SJCRH30 (cell line): ENCODE measurements at regions not wholly inside any gene's neighbourhood (a gene's known extent, or its start where the extent isn't known, plus 50 kb on each side); places are given as distances from the start of the nearest gene placed in this dataset.

Experiments used
- DNase-seq, 2 experiments: peaks; one replicate each; pipeline ENCODE4 v3.0.0-alpha.2; 2015 to 2020
- H3K27ac ChIP-seq: fragments of 250-450 bp; sonication (Bioruptor Pico); 2 replicates; pipeline ENCODE4 v1.5.1; 2020; ENCODE audit warnings: mild to moderate bottlenecking, moderate library complexity
- H3K27me3 ChIP-seq: fragments of 250-450 bp; sonication (Bioruptor Pico); 2 replicates; pipeline ENCODE4 v1.5.1; 2020; ENCODE audit warnings: mild to moderate bottlenecking, moderate library complexity
- H3K36me3 ChIP-seq: fragments of 250-450 bp; sonication (Bioruptor Pico); 2 replicates; pipeline ENCODE4 v1.5.1; 2020; ENCODE audit warnings: mild to moderate bottlenecking, moderate library complexity
- H3K4me1 ChIP-seq: fragments of 250-450 bp; sonication (Bioruptor Pico); 2 replicates; pipeline ENCODE4 v1.5.1; 2020; ENCODE audit warnings: mild to moderate bottlenecking, moderate library complexity
- H3K4me3 ChIP-seq: fragments of 250-450 bp; sonication (Bioruptor Pico); 2 replicates; pipeline ENCODE4 v1.5.1; 2020; ENCODE audit warnings: mild to moderate bottlenecking, moderate library complexity
- H3K9me3 ChIP-seq: fragments of 250-450 bp; sonication (Bioruptor Pico); replicated peaks from 2 replicates; pipeline ENCODE4 v1.5.1; 2020; ENCODE audit warnings: mild to moderate bottlenecking, moderate library complexity

- Histone ChIP-seq H3K9me3 (no peaks in the 10 kb centered on the region), H3K36me3 (no peaks in the 10 kb centered on the region), H3K27ac (no peak overlapping the region), H3K4me1 (peaks cover 11% of the 10 kb centered on the region; the same call in 1 of the 2 replicates), H3K27me3 (no peaks in the 10 kb centered on the region), H3K4me3 (no peak overlapping the region)
- DNase-seq: no peak
Measured at GRCh38 chr16:86898386-86898785, 320.0 kb downstream of the FOXL1 start.

DNA sequence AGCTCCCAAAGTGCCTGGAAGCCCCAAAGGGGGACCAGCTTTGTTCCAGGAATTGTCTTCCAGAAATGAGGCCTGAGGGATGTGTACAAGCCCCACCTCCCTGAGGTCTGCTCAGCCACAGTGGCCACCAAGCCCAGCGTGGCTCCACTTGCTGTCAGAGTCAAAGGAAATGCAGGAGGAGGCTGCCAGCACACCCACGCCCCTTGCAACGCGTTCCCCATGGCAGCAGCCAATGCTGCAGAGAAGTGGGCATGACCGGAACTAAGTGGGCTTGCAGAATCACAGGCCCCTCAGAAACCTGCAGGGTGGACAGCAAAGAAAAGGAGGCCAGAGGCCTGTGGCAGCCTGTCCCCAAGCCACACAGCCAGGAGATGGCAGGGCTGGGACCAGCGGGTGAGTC is 320.8 kb downstream of the FOXL1 start:
- no peak for DNase-seq

GRCh38 chr16:86899757-86900156 is 321.4 kb downstream of the FOXL1 start:
- Histone ChIP-seq H3K36me3 (no peaks in the 10 kb centered on the region), H3K27ac (no peak overlapping the region), H3K4me1 (peaks cover 11% of the 10 kb centered on the region; the same call in 1 of the 2 replicates), H3K27me3 (no peaks in the 10 kb centered on the region), H3K4me3 (no peak overlapping the region), H3K9me3 (no peaks in the 10 kb centered on the region)
- no peak for DNase-seq

More for the DNA sequence above, 320.8 kb downstream of the FOXL1 start:
- Histone ChIP-seq H3K36me3 (no peaks in the 10 kb centered on the region), H3K27me3 (no peaks in the 10 kb centered on the region), H3K9me3 (no peaks in the 10 kb centered on the region), H3K27ac (no peak overlapping the region), H3K4me1 (peaks cover 11% of the 10 kb centered on the region; the same call in 1 of the 2 replicates), H3K4me3 (no peak overlapping the region)

DNA sequence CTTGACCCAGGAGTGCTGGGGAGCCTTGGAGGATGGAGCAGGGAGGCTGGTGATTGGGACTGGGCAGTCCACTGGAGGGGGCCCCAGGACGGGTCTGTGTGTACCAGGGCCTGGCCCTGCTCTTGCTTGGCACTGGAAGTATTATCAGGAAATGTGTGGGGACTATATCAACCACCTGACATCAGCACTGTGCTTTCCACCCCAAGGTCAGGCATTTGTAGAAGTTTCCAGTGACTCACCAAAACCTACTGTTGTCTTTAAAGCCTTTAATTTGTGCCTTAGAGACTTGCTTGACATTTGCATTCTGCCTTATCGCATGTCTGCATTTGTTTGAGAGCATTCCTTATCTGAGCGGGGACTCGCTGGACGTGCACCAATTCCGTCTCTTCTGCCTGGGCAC is 323.1 kb downstream of the FOXL1 start:
- Histone ChIP-seq H3K4me1 (no peaks in the 10 kb centered on the region), H3K9me3 (no peaks in the 10 kb centered on the region), H3K27ac (no peak overlapping the region), H3K27me3 (no peaks in the 10 kb centered on the region), H3K4me3 (no peak overlapping the region), H3K36me3 (no peaks in the 10 kb centered on the region)
- no peak for DNase-seq

DNA sequence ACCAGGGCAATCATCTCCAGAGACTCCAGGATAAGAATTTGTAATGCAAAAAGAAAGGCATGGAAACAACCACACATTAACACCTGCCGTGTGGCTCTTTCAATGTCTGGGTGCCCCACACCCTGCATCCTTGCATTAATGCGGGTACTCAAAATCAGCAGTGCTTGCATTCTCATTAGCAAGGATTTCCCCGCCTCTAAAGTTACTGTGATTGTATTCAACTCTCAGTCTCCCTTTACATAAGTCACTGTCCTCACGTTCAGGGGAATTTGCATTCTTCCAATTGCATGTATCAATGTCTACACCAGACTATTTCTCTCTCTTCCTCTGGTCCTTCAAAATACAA is 324.3 kb downstream of the FOXL1 start:
- Histone ChIP-seq H3K36me3 (no peaks in the 10 kb centered on the region), H3K4me1 (no peaks in the 10 kb centered on the region), H3K27me3 (no peaks in the 10 kb centered on the region), H3K9me3 (no peaks in the 10 kb centered on the region), H3K4me3 (no peak overlapping the region), H3K27ac (no peak overlapping the region)
- no peak for DNase-seq

- Histone ChIP-seq H3K27me3 (no peaks in the 10 kb centered on the region), H3K36me3 (no peaks in the 10 kb centered on the region), H3K9me3 (no peaks in the 10 kb centered on the region), H3K4me3 (no peak overlapping the region), H3K4me1 (no peaks in the 10 kb centered on the region), H3K27ac (no peak overlapping the region)
- DNase-seq: no peak
Measured at GRCh38 chr16:86903068-86903467, 324.7 kb downstream of the FOXL1 start.

- Histone ChIP-seq H3K36me3 (no peaks in the 10 kb centered on the region), H3K4me3 (no peak overlapping the region), H3K27me3 (no peaks in the 10 kb centered on the region), H3K4me1 (no peaks in the 10 kb centered on the region), H3K27ac (no peak overlapping the region), H3K9me3 (no peaks in the 10 kb centered on the region)
- no peak for DNase-seq
Measured at GRCh38 chr16:86905302-86905701, 327.0 kb downstream of the FOXL1 start.

DNA sequence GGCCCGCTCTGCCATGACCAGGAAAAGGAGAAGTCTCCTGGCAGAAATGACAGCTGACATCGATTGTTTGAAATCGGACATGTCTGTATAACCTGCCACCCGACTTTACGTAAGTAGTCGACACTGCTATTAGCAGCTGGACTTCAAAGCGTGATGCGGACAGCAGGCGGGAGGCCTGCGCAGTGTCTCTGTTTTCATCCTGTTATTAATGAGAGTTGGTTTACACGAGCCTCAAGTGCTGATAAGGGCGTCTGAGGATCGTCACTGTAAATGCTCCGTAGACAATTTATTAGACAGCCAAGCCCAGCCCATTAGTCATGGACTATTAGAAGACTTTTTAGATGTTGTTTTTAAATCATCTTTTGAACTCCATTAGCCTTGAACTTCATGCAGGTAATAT is 328.3 kb downstream of the FOXL1 start:
- Histone ChIP-seq H3K36me3 (no peaks in the 10 kb centered on the region), H3K9me3 (no peaks in the 10 kb centered on the region), H3K27me3 (no peaks in the 10 kb centered on the region), H3K4me3 (no peak overlapping the region), H3K4me1 (no peaks in the 10 kb centered on the region), H3K27ac (no peak overlapping the region; the same call in 1 of the 2 replicates)
- no peak for DNase-seq

DNA sequence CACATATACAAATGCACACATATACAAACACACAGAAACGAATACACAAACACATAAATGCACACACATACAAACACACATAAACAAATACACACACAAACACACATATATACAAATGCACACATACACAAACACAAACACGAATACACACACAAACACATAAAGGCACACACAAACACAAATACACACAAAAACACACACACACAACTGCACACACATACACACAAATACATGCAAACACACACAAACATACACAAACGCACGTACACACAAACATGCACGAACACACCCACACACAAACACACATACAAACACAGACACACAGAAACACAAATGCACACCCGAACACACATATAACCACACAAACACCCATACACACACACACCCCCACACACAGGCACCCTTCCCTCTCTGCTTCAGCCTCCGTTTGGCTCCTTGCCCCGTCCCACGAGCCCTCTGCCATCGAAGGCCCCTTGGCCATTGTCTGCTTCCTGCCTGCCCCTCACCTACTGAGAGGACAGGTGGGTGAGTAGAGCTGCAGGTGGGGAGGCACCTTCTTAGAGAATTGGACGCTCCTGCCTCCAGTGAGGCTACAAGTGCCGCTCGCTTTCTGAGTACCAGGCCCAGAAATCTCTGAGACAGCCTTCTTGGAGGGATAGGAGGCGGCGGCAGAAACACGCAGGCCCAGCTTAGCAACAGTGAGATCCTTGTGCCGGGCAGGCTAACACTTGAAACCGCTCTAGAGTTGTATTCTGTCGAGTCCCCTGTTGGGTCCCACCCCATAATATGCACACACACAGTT is 331.2 kb downstream of the FOXL1 start:
- Histone ChIP-seq H3K27ac (no peak overlapping the region), H3K36me3 (no peaks in the 10 kb centered on the region), H3K4me3 (no peak overlapping the region), H3K4me1 (no peaks in the 10 kb centered on the region; the same call in 1 of the 2 replicates), H3K27me3 (no peaks in the 10 kb centered on the region), H3K9me3 (no peaks in the 10 kb centered on the region)
- DNase-seq: no peak

DNA sequence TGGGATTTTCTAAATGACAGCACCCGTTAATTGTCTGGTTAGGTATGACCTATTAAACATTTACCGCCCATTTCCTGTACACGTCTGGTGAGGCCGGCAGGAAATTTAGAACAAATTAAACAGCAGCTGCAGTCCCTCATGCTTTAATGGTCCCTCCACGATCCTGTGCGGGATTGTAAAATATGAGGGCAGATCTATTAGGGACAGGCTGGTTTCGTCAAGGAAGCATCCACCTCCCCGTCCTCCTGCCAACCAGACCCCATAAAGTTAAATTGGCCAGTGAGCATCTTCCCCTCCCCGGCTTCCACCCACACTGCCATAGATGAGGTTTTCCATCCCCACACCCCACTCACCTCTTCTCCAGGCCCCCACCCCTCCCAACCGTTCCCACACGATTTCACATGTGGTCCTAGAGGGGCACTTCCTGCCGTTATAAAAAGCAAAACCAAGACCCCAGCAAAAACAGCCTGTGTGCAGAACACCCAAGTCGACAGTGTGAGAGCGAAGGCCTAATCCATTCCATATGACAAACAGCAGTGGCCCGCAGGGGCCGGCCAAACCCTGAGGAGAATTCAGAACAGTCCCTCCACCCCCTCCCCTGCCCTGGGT is 331.9 kb downstream of the FOXL1 start:
- H3K27ac ChIP-seq: no peak overlapping the region
- peaks cover 2% of the 10 kb centered on the region; the same call in 1 of the 2 replicates for H3K4me1 ChIP-seq
- no peak for DNase-seq
- H3K9me3 ChIP-seq: no peaks in the 10 kb centered on the region
- no peaks in the 10 kb centered on the region for H3K36me3 ChIP-seq
- no peak overlapping the region for H3K4me3 ChIP-seq
- H3K27me3 ChIP-seq: no peaks in the 10 kb centered on the region

- H3K4me1 ChIP-seq: peaks cover 5% of the 10 kb centered on the region; the same call in 1 of the 2 replicates
- H3K4me3 ChIP-seq: no peak overlapping the region
- H3K27ac ChIP-seq: no peak overlapping the region; the same call in 1 of the 2 replicates
- DNase-seq: no peak
- no peaks in the 10 kb centered on the region for H3K9me3 ChIP-seq
- H3K27me3 ChIP-seq: no peaks in the 10 kb centered on the region
- no peaks in the 10 kb centered on the region for H3K36me3 ChIP-seq
Measured at GRCh38 chr16:86911437-86911958, 333.1 kb downstream of the FOXL1 start.

GRCh38 chr16:86913886-86914285 is 335.5 kb downstream of the FOXL1 start:
- Histone ChIP-seq H3K36me3 (no peaks in the 10 kb centered on the region), H3K4me3 (no peak overlapping the region), H3K27ac (no peak overlapping the region), H3K9me3 (no peaks in the 10 kb centered on the region), H3K27me3 (no peaks in the 10 kb centered on the region), H3K4me1 (peaks cover 5% of the 10 kb centered on the region; the same call in 1 of the 2 replicates)
- no peak for DNase-seq

- no peak overlapping the region for H3K4me3 ChIP-seq
- H3K4me1 ChIP-seq: peaks cover 5% of the 10 kb centered on the region; the same call in 1 of the 2 replicates
- no peak overlapping the region for H3K27ac ChIP-seq
- no peaks in the 10 kb centered on the region for H3K27me3 ChIP-seq
- H3K36me3 ChIP-seq: no peaks in the 10 kb centered on the region
- no peaks in the 10 kb centered on the region for H3K9me3 ChIP-seq
- DNase-seq: peak in 1 of 2 experiments; percentile 29
Measured at GRCh38 chr16:86914876-86915717, 336.7 kb downstream of the FOXL1 start.

- no peaks in the 10 kb centered on the region for H3K9me3 ChIP-seq
- DNase-seq: no peak
- no peaks in the 10 kb centered on the region for H3K27me3 ChIP-seq
- H3K4me3 ChIP-seq: no peak overlapping the region
- peaks cover 5% of the 10 kb centered on the region; the same call in 1 of the 2 replicates for H3K4me1 ChIP-seq
- no peak overlapping the region for H3K27ac ChIP-seq
- no peaks in the 10 kb centered on the region for H3K36me3 ChIP-seq
Measured at GRCh38 chr16:86917471-86918365, 339.4 kb downstream of the FOXL1 start.
